ENCODE measurements at regions not wholly inside any gene's neighbourhood (a gene's known extent, or its start where the extent isn't known, plus 50 kb on each side); places are given as distances from the start of the nearest gene placed in this dataset.

GRCh38 chrX:4528247-4528646 lies 814.8 kb upstream of the PRKX start (continued):
- no peak for TF ChIP-seq ATF3 (IDR thresholded peaks at IDR 0.05)

- no peak overlapping the region for H3K4me3 ChIP-seq (ENCODE audit: low read depth in 1 of 3, low read length in 3 of 3)
- no peaks in the 10 kb centered on the region for H3K36me3 ChIP-seq (ENCODE audit: control insufficient read depth in 4 of 4, insufficient read depth in 3 of 4, low read depth in 1 of 4, low read length in 3 of 4)
- H3K4me1 ChIP-seq (ENCODE audit: control insufficient read depth in 4 of 4, insufficient read depth in 4 of 4, low read length in 3 of 4), result no peaks in the 10 kb centered on the region
- 53% methylated on average over 4 of the region's 4 CpGs for WGBS
- H3K27me3 ChIP-seq (ENCODE audit: control insufficient read depth in 4 of 4, insufficient read depth in 4 of 4, low read length in 3 of 4), result no peaks in the 10 kb centered on the region
- H3K9ac ChIP-seq (ENCODE audit: low read depth in 1 of 2, low read length in 2 of 2), result no peak overlapping the region
- DNase-seq (ENCODE audit: low spot score), result no peak
- no peak overlapping the region for H3K27ac ChIP-seq (ENCODE audit: low read depth in 1 of 2, low read length in 2 of 2)
- H3K9me3 ChIP-seq (ENCODE audit: control insufficient read depth in 4 of 4, low read length in 3 of 4), result no peaks in the 10 kb centered on the region
- TF ChIP-seq TAF1 (conservative IDR thresholded peaks at IDR 0.05), result no peak
Observed at GRCh38 chrX:4485912-4486311, 772.5 kb upstream of the PRKX start.

GRCh38 chrX:4484266-4484665 lies 770.8 kb upstream of the PRKX start:
- 39% methylated on average over 5 of the region's 5 CpGs for WGBS
- no peak for DNase-seq (ENCODE audit: low spot score)
- H3K36me3 ChIP-seq (ENCODE audit: control insufficient read depth in 4 of 4, insufficient read depth in 3 of 4, low read depth in 1 of 4, low read length in 3 of 4), result no peaks in the 10 kb centered on the region
- no peak overlapping the region for H3K4me3 ChIP-seq (ENCODE audit: low read depth in 1 of 3, low read length in 3 of 3)
- no peaks in the 10 kb centered on the region for H3K27me3 ChIP-seq (ENCODE audit: control insufficient read depth in 4 of 4, insufficient read depth in 4 of 4, low read length in 3 of 4)
- H3K4me1 ChIP-seq (ENCODE audit: control insufficient read depth in 4 of 4, insufficient read depth in 4 of 4, low read length in 3 of 4), result no peaks in the 10 kb centered on the region
- no peak overlapping the region for H3K27ac ChIP-seq (ENCODE audit: low read depth in 1 of 2, low read length in 2 of 2)
- TF ChIP-seq SP1 (IDR thresholded peaks at IDR 0.05), result no peak
- TF ChIP-seq EGR1 (IDR thresholded peaks at IDR 0.05; ENCODE audit: low read depth in 2 of 2), result no peak
- TF ChIP-seq ATF3 (IDR thresholded peaks at IDR 0.05), result no peak
- TF ChIP-seq MAX (IDR thresholded peaks at IDR 0.05), result no peak
- no peak for TF ChIP-seq YY1 (IDR thresholded peaks at IDR 0.05)
- no peak for TF ChIP-seq HNF4A (conservative IDR thresholded peaks at IDR 0.05)
- TF ChIP-seq ZBTB33 (IDR thresholded peaks at IDR 0.05), result no peak
- TF ChIP-seq FOXA1 (IDR thresholded peaks at IDR 0.05), result no peak
- no peak for TF ChIP-seq HNF4G (IDR thresholded peaks at IDR 0.05)
- no peak for TF ChIP-seq GABPA (IDR thresholded peaks at IDR 0.05 in 1 of 2, conservative IDR thresholded peaks at IDR 0.05 in 1 of 2)
- no peak for TF ChIP-seq REST (IDR thresholded peaks at IDR 0.05)
- TF ChIP-seq TAF1 (conservative IDR thresholded peaks at IDR 0.05), result no peak
- no peak for TF ChIP-seq RXRA (IDR thresholded peaks at IDR 0.05)
- H3K9ac ChIP-seq (ENCODE audit: low read depth in 1 of 2, low read length in 2 of 2), result no peak overlapping the region
- no peaks in the 10 kb centered on the region for H3K9me3 ChIP-seq (ENCODE audit: control insufficient read depth in 4 of 4, low read length in 3 of 4)

Measured in liver (tissue), 7 donors.